BLaER1 treated with 17β-estradiol and CSF1 and Interleukin-3, amounts not matched to agents 10 nM and 100 nM (cell line): ENCODE measurements at regions not wholly inside any gene's neighbourhood (a gene's known extent, or its start where the extent isn't known, plus 50 kb on each side); places are given as distances from the start of the nearest gene placed in this dataset.

Experiments
- H3K27ac ChIP-seq, 11 experiments: shearing (Covaris generic); formaldehyde crosslinking; 2 replicates each; pipeline ENCODE4 v1.8.1; 2022
- H3K27me3 ChIP-seq, 11 experiments: shearing (Covaris generic); formaldehyde crosslinking; 2 replicates each; pipeline ENCODE4 v1.8.1; 2022
- H3K36me3 ChIP-seq, 11 experiments: shearing (Covaris generic); formaldehyde crosslinking; 2 replicates each; pipeline ENCODE4 v1.8.1; 2022
- H3K4me1 ChIP-seq, 10 experiments: shearing (Covaris generic); formaldehyde crosslinking; 2 replicates each; pipeline ENCODE4 v1.8.1; 2022
- H3K4me2 ChIP-seq, 11 experiments: shearing (Covaris generic); formaldehyde crosslinking; 2 replicates each; pipeline ENCODE4 v1.8.1; 2022
- H3K4me3 ChIP-seq, 10 experiments: shearing (Covaris generic); formaldehyde crosslinking; 2 replicates each; pipeline ENCODE4 v1.8.1; 2022
- H3K9ac ChIP-seq, 11 experiments: shearing (Covaris generic); formaldehyde crosslinking; 2 replicates each; pipeline ENCODE4 v1.8.1; 2022
- H3K9me3 ChIP-seq, 11 experiments: shearing (Covaris generic); formaldehyde crosslinking; replicated peaks in 1 of 11; 2 replicates each; pipeline ENCODE4 v1.8.1; 2022
- H4K20me1 ChIP-seq, 11 experiments: shearing (Covaris generic); formaldehyde crosslinking; 2 replicates each; pipeline ENCODE4 v1.8.1; 2022
- Cebpa-rat ChIP-seq, 11 experiments: shearing (Covaris generic); IDR thresholded peaks; 2 replicates each; pipeline ENCODE4 v1.8.1; 2022

DNA sequence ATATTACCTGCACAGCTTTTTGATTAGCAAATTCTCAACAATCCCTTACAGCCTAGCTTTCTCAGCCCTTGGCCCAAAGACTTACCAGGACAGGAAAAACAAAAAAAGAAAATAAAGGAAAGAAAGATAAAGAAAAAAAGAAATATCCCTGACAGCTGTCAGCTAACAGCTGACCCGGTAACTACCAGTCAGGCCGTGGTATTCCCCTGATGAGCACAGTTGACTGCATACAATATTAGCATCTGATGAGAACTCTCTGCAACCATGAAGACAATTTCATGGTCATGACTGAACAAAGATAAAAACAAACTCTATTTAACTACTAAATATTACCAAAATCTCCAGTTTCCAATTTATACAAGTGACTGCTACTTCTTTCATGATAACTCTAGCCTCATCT, 798.8 kb downstream of the PLA2G4A start:
- no peaks in the 10 kb centered on the region for H4K20me1 ChIP-seq
- no peak for TF ChIP-seq Cebpa-rat (IDR thresholded peaks at IDR 0.05)
- no peak overlapping the region for H3K4me3 ChIP-seq

GRCh38 chr1:187629075-187629474, 800.3 kb downstream of the PLA2G4A start:
- TF ChIP-seq Cebpa-rat (IDR thresholded peaks at IDR 0.05) = no peak
- no peaks in the 10 kb centered on the region for H3K4me1 ChIP-seq
- no peak overlapping the region for H3K9ac ChIP-seq
- H3K9me3 ChIP-seq = peaks cover 21 to 39% (median 24%) of the 10 kb centered on the region in 11 experiments
- no peaks in the 10 kb centered on the region for H3K27me3 ChIP-seq
- no peak overlapping the region for H3K4me2 ChIP-seq
- H3K4me3 ChIP-seq = no peak overlapping the region
- H3K27ac ChIP-seq = no peak overlapping the region
- 0 out of 22 replicates have a peak, but pooled peaks cover 0 to 5% (median 0%) of the 10 kb centered on the region in 11 experiments for H3K36me3 ChIP-seq
- H4K20me1 ChIP-seq = no peaks in the 10 kb centered on the region

More for the DNA sequence above, 798.8 kb downstream of the PLA2G4A start:
- Histone ChIP-seq H3K27ac (no peak overlapping the region), H3K4me1 (peaks cover 0 to 3% (median 0%) of the 10 kb centered on the region in 10 experiments; a peak in 3 of 20 replicates), H3K9ac (no peak overlapping the region), H3K4me2 (no peak overlapping the region), H3K36me3 (0 out of 22 replicates have a peak, but pooled peaks cover 0 to 5% (median 0%) of the 10 kb centered on the region in 11 experiments), H3K9me3 (peaks cover 21 to 36% (median 24%) of the 10 kb centered on the region in 11 experiments), H3K27me3 (no peaks in the 10 kb centered on the region)

- TF ChIP-seq Cebpa-rat (IDR thresholded peaks at IDR 0.05) = no peak
- Histone ChIP-seq H3K27ac (no peak overlapping the region), H3K36me3 (0 out of 22 replicates have a peak, but pooled peaks cover 0 to 5% (median 0%) of the 10 kb centered on the region in 11 experiments), H3K9me3 (peaks cover 21 to 39% (median 24%) of the 10 kb centered on the region in 11 experiments), H3K4me1 (peaks cover 0 to 12% (median 6%) of the 10 kb centered on the region in 10 experiments; a peak in 12 of 20 replicates), H3K4me2 (no peak overlapping the region), H4K20me1 (no peaks in the 10 kb centered on the region), H3K27me3 (no peaks in the 10 kb centered on the region), H3K4me3 (no peak overlapping the region), H3K9ac (no peak overlapping the region)
Measured at GRCh38 chr1:187630653-187631380, 802.1 kb downstream of the PLA2G4A start.

DNA sequence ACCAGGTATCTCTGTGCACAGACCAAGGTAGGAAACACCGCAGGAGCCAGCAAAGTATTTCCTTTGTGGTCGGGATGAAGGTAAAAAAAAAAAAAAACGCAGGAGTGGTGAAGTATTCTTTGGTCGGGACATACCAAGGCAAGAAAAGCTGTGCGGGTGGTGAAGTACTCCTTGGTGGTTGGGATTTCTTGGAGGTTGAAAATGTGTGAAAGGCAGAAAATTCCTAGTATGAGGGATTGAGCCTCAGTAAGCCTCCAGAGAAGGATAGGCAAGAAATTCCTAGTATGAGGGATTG, 802.6 kb downstream of the PLA2G4A start:
- Histone ChIP-seq H3K27ac (no peak overlapping the region), H3K4me3 (no peak overlapping the region), H3K9ac (no peak overlapping the region), H3K27me3 (no peaks in the 10 kb centered on the region), H4K20me1 (no peaks in the 10 kb centered on the region), H3K36me3 (0 out of 22 replicates have a peak, but pooled peaks cover 0 to 5% (median 0%) of the 10 kb centered on the region in 11 experiments), H3K4me1 (peaks cover 0 to 12% (median 6%) of the 10 kb centered on the region in 10 experiments; a peak in 12 of 20 replicates), H3K9me3 (peaks cover 21 to 39% (median 24%) of the 10 kb centered on the region in 11 experiments), H3K4me2 (no peak overlapping the region)
- TF ChIP-seq Cebpa-rat (IDR thresholded peaks at IDR 0.05) = no peak

DNA sequence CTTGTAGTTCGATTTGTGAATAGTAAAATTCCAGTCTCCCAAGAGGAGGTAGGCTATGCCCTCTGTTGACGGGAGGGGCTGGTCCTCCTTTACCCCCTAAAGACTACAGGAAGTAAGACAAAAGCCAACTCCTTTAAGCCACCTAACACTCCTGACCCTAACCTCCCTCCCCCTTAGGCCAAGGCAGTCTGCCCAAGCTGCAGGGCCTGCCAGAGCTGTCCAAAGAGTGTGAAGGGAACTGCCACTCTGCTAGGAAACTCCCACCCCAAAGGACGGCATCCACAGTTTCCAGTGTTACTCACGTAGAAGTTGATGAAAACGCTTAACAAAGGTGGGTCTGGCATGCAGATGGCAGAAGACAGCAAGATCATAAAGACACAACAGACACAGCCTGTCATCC, 803.2 kb downstream of the PLA2G4A start:
- H3K27ac ChIP-seq = no peak overlapping the region
- no peak for TF ChIP-seq Cebpa-rat (IDR thresholded peaks at IDR 0.05)
- peaks cover 21 to 39% (median 24%) of the 10 kb centered on the region in 11 experiments for H3K9me3 ChIP-seq
- no peaks in the 10 kb centered on the region for H3K27me3 ChIP-seq
- H3K4me1 ChIP-seq = peaks cover 0 to 12% (median 6%) of the 10 kb centered on the region in 10 experiments; a peak in 12 of 20 replicates
- H3K4me3 ChIP-seq = no peak overlapping the region
- no peaks in the 10 kb centered on the region for H4K20me1 ChIP-seq
- no peak overlapping the region for H3K9ac ChIP-seq
- no peak overlapping the region for H3K4me2 ChIP-seq
- 0 out of 22 replicates have a peak, but pooled peaks cover 0 to 5% (median 0%) of the 10 kb centered on the region in 11 experiments for H3K36me3 ChIP-seq

GRCh38 chr1:187634940-187635339, 806.2 kb downstream of the PLA2G4A start:
- Histone ChIP-seq H3K9me3 (peaks cover 21 to 42% (median 24%) of the 10 kb centered on the region in 11 experiments), H3K4me3 (no peak overlapping the region)

GRCh38 chr1:187638733-187639434, 810.1 kb downstream of the PLA2G4A start:
- no peak overlapping the region for H3K27ac ChIP-seq
- no peak overlapping the region for H3K4me3 ChIP-seq
- no peaks in the 10 kb centered on the region for H4K20me1 ChIP-seq
- no peak overlapping the region for H3K4me2 ChIP-seq
- no peak for TF ChIP-seq Cebpa-rat (IDR thresholded peaks at IDR 0.05)
- peaks cover 5 to 25% (median 9%) of the 10 kb centered on the region in 11 experiments; a peak in 10 of 22 replicates for H3K9me3 ChIP-seq
- H3K9ac ChIP-seq = no peak overlapping the region
- H3K27me3 ChIP-seq = no peaks in the 10 kb centered on the region
- H3K4me1 ChIP-seq = peaks cover 0 to 12% (median 6%) of the 10 kb centered on the region in 10 experiments; a peak in 12 of 20 replicates
- H3K36me3 ChIP-seq = no peaks in the 10 kb centered on the region

More at GRCh38 chr1:187634940-187635339, 806.2 kb downstream of the PLA2G4A start:
- 0 out of 22 replicates have a peak, but pooled peaks cover 0 to 5% (median 0%) of the 10 kb centered on the region in 11 experiments for H3K36me3 ChIP-seq
- peaks cover 0 to 12% (median 6%) of the 10 kb centered on the region in 10 experiments; a peak in 12 of 20 replicates for H3K4me1 ChIP-seq
- H3K27ac ChIP-seq = peak overlapping the region in 7 of 11 experiments; percentile 11 to 57 (median 45); a peak in 12 of 22 replicates
- no peak for TF ChIP-seq Cebpa-rat (IDR thresholded peaks at IDR 0.05)
- H3K27me3 ChIP-seq = no peaks in the 10 kb centered on the region
- H4K20me1 ChIP-seq = no peaks in the 10 kb centered on the region
- peak overlapping the region in 2 of 11 experiments; percentile 25 to 34; a peak in 2 of 22 replicates for H3K9ac ChIP-seq
- H3K4me2 ChIP-seq = peak overlapping the region in 7 of 11 experiments; percentile 29 to 73 (median 61); a peak in 13 of 22 replicates

GRCh38 chr1:187641015-187641414, 812.3 kb downstream of the PLA2G4A start:
- Histone ChIP-seq H3K4me3 (no peak overlapping the region), H3K27ac (no peak overlapping the region), H3K36me3 (no peaks in the 10 kb centered on the region), H4K20me1 (no peaks in the 10 kb centered on the region), H3K4me1 (no peaks in the 10 kb centered on the region), H3K4me2 (no peak overlapping the region), H3K9ac (no peak overlapping the region), H3K9me3 (peaks cover 5 to 25% (median 9%) of the 10 kb centered on the region in 11 experiments; a peak in 10 of 22 replicates), H3K27me3 (no peaks in the 10 kb centered on the region)
- no peak for TF ChIP-seq Cebpa-rat (IDR thresholded peaks at IDR 0.05)

- Histone ChIP-seq H3K9me3 (peaks cover 5 to 25% (median 9%) of the 10 kb centered on the region in 11 experiments; a peak in 10 of 22 replicates), H3K4me2 (no peak overlapping the region), H3K4me3 (no peak overlapping the region), H3K27ac (no peak overlapping the region), H4K20me1 (no peaks in the 10 kb centered on the region), H3K4me1 (no peaks in the 10 kb centered on the region), H3K27me3 (no peaks in the 10 kb centered on the region), H3K36me3 (no peaks in the 10 kb centered on the region), H3K9ac (no peak overlapping the region)
- no peak for TF ChIP-seq Cebpa-rat (IDR thresholded peaks at IDR 0.05)
Measured at GRCh38 chr1:187641463-187641862, 812.7 kb downstream of the PLA2G4A start.
